Upper lobe of right lung (tissue), 1 donor: ENCODE measurements at regions not wholly inside any gene's neighbourhood (a gene's known extent, or its start where the extent isn't known, plus 50 kb on each side); places are given as distances from the start of the nearest gene placed in this dataset.

Experiments used
- ATAC-seq: fragments of 200-7000 bp; cut with Tn5 transposase; one replicate; pipeline ENCODE4 v1.9.1; 2020; ENCODE audit warnings: mild to moderate bottlenecking, moderate library complexity
- DNase-seq: peaks from one replicate; pipeline ENCODE4 v3.0.0-alpha.2; 2020
- H3K27ac ChIP-seq: fragments of 200-600 bp; one replicate; pipeline ENCODE4 v1.8.0; 2022
- H3K27me3 ChIP-seq: fragments of 200-600 bp; one replicate; pipeline ENCODE4 v1.8.0; 2022; ENCODE audit warnings: mild to moderate bottlenecking
- H3K36me3 ChIP-seq: fragments of 200-600 bp; one replicate; pipeline ENCODE4 v1.8.0; 2022
- H3K4me1 ChIP-seq: fragments of 200-600 bp; one replicate; pipeline ENCODE4 v1.8.0; 2022
- H3K4me3 ChIP-seq: fragments of 200-600 bp; one replicate; pipeline ENCODE4 v1.8.0; 2022; ENCODE audit warnings: mild to moderate bottlenecking
- H3K9me3 ChIP-seq: fragments of 200-600 bp; one replicate; pipeline ENCODE4 v1.8.0; 2022
- CTCF ChIP-seq: fragments of 200-600 bp; IDR thresholded peaks from one replicate; pipeline ENCODE4 v1.8.0; 2022; ENCODE audit warnings: antibody characterized with exemption
- intact Hi-C: fragments of 100-400 bp; cut with DNase I; formaldehyde crosslinking; loops from one replicate; pipeline ENCODE4 v1.11.0; 2022
- donor health status: DM: no; HTN: yes; CAD: no; lungs with severe emphysema.

- intact Hi-C loops, result no loop called here
- no peak for ATAC-seq
- H3K36me3 ChIP-seq, result no peaks in the 10 kb centered on the region
- H3K4me3 ChIP-seq, result no peak overlapping the region
- no peak for TF ChIP-seq CTCF
- no peak for DNase-seq
- H3K27ac ChIP-seq, result no peak overlapping the region
- no peaks in the 10 kb centered on the region for H3K9me3 ChIP-seq
- no peaks in the 10 kb centered on the region for H3K4me1 ChIP-seq
- H3K27me3 ChIP-seq, result no peaks in the 10 kb centered on the region
Measured at GRCh38 chr2:234858790-234859329, 93.0 kb upstream of the SH3BP4 start.

GRCh38 chr2:234858145-234858544, 93.7 kb upstream of the SH3BP4 start:
- intact Hi-C loops, result no loop called here
- no peaks in the 10 kb centered on the region for H3K36me3 ChIP-seq
- H3K4me1 ChIP-seq, result no peaks in the 10 kb centered on the region
- TF ChIP-seq CTCF, result no peak
- DNase-seq, result no peak
- H3K4me3 ChIP-seq, result no peak overlapping the region
- no peaks in the 10 kb centered on the region for H3K9me3 ChIP-seq
- no peak overlapping the region for H3K27ac ChIP-seq
- no peaks in the 10 kb centered on the region for H3K27me3 ChIP-seq
- no peak for ATAC-seq

GRCh38 chr2:234853729-234854128, 98.1 kb upstream of the SH3BP4 start:
- Histone ChIP-seq H3K4me1 (no peaks in the 10 kb centered on the region), H3K27ac (no peak overlapping the region), H3K36me3 (no peaks in the 10 kb centered on the region), H3K9me3 (no peaks in the 10 kb centered on the region), H3K4me3 (no peak overlapping the region), H3K27me3 (no peaks in the 10 kb centered on the region)
- TF ChIP-seq CTCF, result no peak
- ATAC-seq (no peak), DNase-seq (no peak)
- intact Hi-C loops, result no loop called here

- no peaks in the 10 kb centered on the region for H3K27me3 ChIP-seq
- no peak for ATAC-seq
- no peak for DNase-seq
- no peak overlapping the region for H3K4me3 ChIP-seq
- no peaks in the 10 kb centered on the region for H3K9me3 ChIP-seq
- intact Hi-C loops, result no loop called here
- no peaks in the 10 kb centered on the region for H3K36me3 ChIP-seq
- no peak overlapping the region for H3K27ac ChIP-seq
- TF ChIP-seq CTCF, result no peak
- H3K4me1 ChIP-seq, result no peaks in the 10 kb centered on the region
Measured at GRCh38 chr2:234852941-234853340, 98.9 kb upstream of the SH3BP4 start.

GRCh38 chr2:234852035-234852434, 99.8 kb upstream of the SH3BP4 start:
- ATAC-seq (no peak), DNase-seq (no peak)
- Histone ChIP-seq H3K27ac (no peak overlapping the region), H3K36me3 (no peaks in the 10 kb centered on the region), H3K4me1 (no peaks in the 10 kb centered on the region), H3K27me3 (no peaks in the 10 kb centered on the region), H3K9me3 (no peaks in the 10 kb centered on the region), H3K4me3 (no peak overlapping the region)
- intact Hi-C loops, result no loop called here
- TF ChIP-seq CTCF, result no peak

- TF ChIP-seq CTCF, result no peak
- intact Hi-C loops, result no loop called here
- Histone ChIP-seq H3K27ac (no peak overlapping the region), H3K4me1 (no peaks in the 10 kb centered on the region), H3K36me3 (no peaks in the 10 kb centered on the region), H3K4me3 (no peak overlapping the region), H3K27me3 (no peaks in the 10 kb centered on the region), H3K9me3 (no peaks in the 10 kb centered on the region)
- DNase-seq, result no peak
- ATAC-seq, result no peak
Measured at GRCh38 chr2:234851451-234851850, 100.4 kb upstream of the SH3BP4 start.
